Hepatocyte (in vitro differentiated cells): ENCODE measurements at regions not wholly inside any gene's neighbourhood (a gene's known extent, or its start where the extent isn't known, plus 50 kb on each side); places are given as distances from the start of the nearest gene placed in this dataset.

Experiments used
- CTCF ChIP-seq: fragments of 200-600 bp; sonication (generic); IDR thresholded peaks from 2 replicates; pipeline ENCODE4 v1.5.1; 2016; ENCODE audit warnings: antibody characterized with exemption, mild to moderate bottlenecking; ENCODE audit not compliant: poor library complexity
- EZH2 ChIP-seq: fragments of 200-600 bp; sonication (generic); IDR thresholded peaks from 2 replicates; pipeline ENCODE4 v1.6.1; 2016; ENCODE audit warnings: antibody characterized with exemption, mild to moderate bottlenecking, borderline replicate concordance
- EZH2phosphoT487 ChIP-seq: fragments of 200-600 bp; sonication (generic); IDR thresholded peaks from one replicate; pipeline ENCODE4 v1.6.1; 2018; ENCODE audit warnings: antibody characterized with exemption, mild to moderate bottlenecking, low read depth, moderate library complexity; ENCODE audit not compliant: unreplicated experiment, severe bottlenecking

GRCh38 chr6:54048782-54049181 lies 62.5 kb upstream of the MLIP start:
- TF ChIP-seq CTCF (no peak), EZH2phosphoT487 (no peak), EZH2 (no peak)
